ENCODE measurements at regions not wholly inside any gene's neighbourhood (a gene's known extent, or its start where the extent isn't known, plus 50 kb on each side); places are given as distances from the start of the nearest gene placed in this dataset.
"Not testable (repeated sequence)": the region's sequence is repeated elsewhere in the genome, so short reads cannot be mapped to it uniquely, and the experiment has no call there.

- no peak for DNase-seq
These were observed 551.2 kb upstream of the TUSC1 start for GRCh38 chr9:26229324-26230054.

DNA sequence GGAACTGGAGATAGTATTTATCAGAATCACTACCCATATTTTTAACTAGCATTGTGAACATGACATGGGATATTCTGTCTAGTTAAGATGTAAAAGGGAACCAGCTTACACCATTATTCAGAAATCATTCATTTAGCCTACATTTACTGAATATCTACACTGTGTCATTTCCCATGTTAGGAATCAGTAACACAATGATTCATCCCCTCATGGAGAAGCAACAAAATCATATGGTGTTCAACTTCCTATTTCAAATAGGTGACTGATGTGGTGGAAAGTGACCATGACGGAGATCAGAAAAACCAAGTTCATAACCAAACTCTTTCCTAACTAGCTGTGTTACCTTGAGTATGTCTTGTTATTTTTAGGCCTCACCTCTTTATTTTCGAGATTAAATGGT lies 550.0 kb upstream of the TUSC1 start:
- no peak for DNase-seq

DNA sequence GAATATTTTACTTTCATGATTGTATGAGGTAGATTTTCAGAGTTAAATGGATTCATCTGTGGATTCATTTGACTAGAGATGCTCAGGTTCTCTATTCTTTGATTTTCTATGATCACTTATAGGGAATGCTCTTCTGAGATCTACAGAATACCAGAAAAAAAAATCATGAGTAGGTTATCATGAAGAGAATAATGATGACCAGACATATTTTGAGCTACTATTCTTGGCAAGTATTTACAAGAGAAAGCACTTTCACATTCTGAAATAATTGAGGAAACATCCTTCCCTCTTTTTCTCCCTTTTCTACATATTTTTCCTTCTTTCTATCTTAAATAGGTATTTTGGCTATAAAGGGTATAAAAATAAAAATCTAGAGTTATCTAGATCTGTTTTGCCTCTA lies 543.0 kb upstream of the TUSC1 start:
- DNase-seq: no peak

- DNase-seq: no peak
These were observed 542.1 kb upstream of the TUSC1 start for GRCh38 chr9:26220367-26220766.

DNA sequence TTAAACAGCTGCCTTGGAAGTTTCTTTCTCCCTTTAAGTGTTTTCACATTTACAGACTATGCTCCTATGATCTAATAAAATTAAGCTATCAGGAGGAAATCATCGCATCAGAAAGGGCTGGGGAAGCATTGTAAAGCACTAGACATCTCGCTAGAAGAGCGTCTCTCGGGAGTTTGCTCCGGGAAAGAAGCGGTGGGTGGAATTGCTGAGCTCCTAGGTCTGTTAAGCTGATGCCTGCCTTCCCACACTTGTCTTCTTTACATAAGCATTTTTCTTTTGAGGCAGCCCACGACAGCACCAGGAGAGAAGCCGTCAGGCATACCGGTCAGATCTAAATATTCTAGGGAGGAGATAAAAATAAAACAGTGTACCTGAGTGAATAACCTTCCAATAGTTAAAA lies 541.7 kb upstream of the TUSC1 start:
- no peak for DNase-seq

- no peak for DNase-seq
These were observed 538.5 kb upstream of the TUSC1 start for GRCh38 chr9:26216702-26217101.

DNA sequence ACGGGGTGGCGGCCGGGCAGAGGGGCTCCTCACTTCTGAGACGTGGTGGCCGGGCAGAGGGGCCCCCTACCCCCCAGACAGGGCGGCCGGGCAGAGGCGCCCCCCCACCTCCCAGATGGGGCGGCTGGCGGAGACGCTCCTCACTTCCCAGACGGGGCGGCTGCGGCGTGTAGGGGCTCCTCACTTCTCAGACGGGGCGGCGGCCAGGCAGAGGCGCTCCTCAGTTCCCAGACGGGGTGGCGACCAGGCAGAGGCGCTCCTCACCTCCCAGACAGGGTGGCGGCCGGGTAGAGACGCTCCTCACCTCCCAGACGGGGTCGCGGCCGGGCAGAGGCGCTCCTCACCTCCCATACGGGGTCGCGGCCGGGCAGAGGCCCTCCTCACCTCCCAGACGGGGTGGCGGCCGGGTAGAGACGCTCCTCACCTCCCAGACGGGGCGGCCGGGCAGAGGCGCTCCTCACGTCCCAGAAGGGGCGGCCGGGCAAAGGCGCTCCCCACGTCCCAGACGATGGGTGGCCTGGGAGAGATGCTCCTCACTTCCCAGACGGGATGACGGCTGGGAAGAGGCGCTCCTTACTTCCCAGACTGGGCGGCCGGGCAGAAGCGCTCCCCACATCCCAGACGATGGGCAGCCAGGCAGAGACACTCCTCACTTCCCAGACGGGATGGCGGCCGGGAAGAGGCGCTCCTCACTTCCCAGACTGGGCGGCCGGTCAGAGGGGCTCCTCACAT lies 536.6 kb upstream of the TUSC1 start:
- not testable (repeated sequence) for DNase-seq

DNA sequence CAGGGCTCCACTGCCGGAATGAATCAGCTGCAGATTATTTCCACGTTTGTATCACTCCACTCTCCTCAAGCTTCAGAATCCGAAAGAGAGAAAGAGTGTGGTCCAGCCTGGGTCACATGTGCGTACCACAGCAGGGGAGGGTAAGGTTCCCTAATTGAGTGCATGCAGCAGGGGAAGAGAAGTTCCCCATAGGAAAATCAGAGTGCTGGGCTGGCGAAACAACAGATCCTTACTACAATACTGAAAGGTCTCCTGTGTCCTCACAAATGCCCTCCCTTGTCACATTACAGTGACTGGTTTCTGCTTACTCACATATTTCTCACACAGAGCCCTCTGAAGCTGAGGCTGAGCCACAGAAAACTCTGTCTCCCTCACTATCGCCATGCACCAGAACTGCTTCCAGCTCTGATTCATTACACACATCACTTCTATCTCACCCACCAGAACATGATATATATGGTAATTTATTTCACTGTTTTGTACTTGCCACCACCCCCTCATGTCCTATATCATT lies 532.2 kb upstream of the TUSC1 start:
- no peak for DNase-seq

DNA sequence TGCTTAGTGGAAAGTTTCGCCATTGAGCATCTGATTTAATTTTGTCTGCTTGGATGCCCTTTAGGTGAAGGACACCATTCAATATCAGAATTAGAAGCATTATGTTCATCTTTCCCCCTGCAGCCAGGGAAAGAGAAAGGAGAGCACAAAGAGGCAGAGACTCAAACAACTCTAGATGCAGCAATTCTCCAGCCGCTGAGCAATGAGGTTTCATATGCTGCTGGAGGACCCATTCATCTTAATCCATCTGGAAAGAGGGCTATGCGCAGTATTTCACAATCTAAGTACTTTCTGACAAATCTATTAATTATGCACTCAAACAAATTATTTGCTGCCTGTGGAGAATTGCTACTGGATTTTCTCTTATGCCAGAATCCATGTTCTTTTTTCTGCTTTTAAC lies 527.0 kb upstream of the TUSC1 start:
- DNase-seq: no peak

DNA sequence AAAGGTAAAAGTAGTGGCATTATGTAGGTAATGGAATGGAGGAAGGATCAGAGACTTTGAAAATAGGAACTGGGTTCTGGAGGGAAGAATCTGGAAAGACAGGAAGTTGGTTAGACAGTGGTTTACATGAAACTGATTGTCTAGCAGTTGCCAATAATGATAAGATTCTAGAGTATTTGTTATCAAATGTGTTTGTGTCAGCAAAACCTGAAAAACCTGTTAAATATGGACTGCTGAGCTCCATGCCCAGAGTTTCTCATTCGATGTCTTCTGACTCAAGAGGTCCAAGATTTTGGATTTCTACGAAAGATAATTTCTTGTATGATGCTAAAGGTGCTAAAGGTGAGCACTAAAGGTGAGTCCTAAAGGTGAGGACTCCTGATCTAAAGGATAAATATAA lies 515.0 kb upstream of the TUSC1 start:
- DNase-seq: no peak

DNA sequence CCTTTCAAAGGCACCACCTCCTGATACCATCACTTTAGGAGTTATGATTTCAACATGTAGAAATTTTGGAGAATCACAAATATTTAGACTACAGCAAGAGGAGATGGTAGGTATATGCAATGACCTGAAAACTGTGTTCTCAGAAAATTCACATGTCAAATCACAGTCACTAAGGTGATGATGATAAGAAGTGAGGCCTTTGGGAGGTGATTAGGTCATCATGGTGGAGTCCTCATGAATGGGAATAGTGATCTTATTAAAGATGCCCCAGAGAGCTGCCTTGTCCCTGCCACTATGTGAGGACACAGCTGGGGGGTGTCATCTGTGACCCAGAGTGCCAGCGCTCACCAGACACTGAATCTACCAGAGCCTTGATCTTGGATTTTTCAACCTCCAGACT lies 513.5 kb upstream of the TUSC1 start:
- no peak for DNase-seq

GRCh38 chr9:26181836-26182235 lies 503.6 kb upstream of the TUSC1 start:
- no peak for DNase-seq

- DNase-seq: no peak
These were observed 498.4 kb upstream of the TUSC1 start for GRCh38 chr9:26176628-26177027.

DNA sequence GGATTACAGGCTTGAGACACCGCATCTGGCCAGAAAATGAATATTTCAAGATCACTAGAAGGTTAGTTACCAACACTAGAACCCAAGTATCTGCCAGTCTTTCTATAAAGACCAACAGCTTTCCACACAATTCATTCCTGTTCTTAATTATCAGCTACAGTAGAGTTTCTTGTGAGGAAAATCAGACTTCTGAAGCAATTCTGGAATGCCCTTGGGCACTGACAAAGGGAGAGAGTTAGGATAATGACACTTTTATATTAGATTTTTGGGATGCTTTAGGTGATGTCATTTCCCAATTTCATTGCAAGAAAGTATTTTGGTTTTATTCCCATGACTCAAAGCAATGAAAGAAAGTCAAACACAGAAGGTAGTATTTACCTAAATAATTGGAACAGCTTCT lies 497.0 kb upstream of the TUSC1 start:
- no peak for DNase-seq

DNA sequence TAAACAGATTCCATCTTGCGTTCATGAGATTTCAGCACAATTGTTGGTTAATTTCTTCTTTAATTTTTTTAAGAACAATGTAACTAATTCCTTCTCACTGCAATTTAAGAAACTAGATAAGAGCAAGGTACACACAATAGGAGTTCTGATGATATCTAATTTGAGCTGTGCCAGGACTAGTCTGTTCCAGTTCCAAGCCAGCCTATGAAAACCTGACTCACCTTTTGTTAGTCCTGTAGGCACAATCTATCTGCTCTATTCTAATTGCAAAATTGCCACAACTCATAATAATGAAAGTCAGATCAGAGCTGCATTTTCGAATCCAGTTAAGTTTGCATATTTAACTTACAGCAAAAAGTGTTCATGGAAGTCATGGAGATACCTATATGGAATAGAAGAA lies 494.1 kb upstream of the TUSC1 start:
- DNase-seq: no peak

- no peak for DNase-seq
These were observed 493.4 kb upstream of the TUSC1 start for GRCh38 chr9:26171691-26172090.

GRCh38 chr9:26170190-26170589 lies 491.9 kb upstream of the TUSC1 start:
- no peak for DNase-seq

DNA sequence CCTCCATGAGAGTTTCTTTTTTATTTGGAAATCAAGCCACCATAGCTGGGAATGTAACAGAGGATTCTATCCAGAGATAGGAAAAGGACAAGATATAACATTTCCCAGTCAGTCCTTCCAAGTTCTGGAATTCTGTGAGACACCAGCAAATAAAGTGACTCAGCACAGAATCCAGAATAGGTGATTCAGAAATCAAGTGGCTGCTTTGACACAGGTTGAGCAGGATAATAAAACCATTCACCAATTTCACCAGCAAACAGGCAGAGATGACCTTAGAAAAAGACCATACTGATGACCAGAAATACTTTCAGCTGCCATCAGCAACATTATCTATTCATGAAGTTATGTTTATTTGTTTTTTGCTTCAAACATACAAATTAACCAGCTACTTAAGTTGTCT lies 491.5 kb upstream of the TUSC1 start:
- no peak for DNase-seq

DNA sequence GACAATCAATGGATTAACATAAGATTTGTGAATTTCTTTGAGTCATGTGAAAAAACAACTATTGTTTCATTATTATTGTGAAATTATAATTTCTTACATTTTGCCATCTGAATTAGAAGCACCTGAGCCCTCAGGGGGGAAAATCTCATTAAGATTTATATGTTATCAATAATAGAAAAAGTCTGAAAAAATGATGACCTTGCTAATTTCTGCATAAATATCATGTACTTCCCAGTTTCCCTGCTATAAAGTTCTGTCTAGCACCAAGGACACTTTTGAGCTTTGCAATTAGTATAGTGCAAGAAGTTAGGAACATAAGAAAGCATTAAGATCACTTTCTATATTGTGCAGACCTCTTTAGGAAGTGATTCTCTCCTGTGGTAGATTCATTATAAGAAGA lies 488.3 kb upstream of the TUSC1 start:
- no peak for DNase-seq

DNA sequence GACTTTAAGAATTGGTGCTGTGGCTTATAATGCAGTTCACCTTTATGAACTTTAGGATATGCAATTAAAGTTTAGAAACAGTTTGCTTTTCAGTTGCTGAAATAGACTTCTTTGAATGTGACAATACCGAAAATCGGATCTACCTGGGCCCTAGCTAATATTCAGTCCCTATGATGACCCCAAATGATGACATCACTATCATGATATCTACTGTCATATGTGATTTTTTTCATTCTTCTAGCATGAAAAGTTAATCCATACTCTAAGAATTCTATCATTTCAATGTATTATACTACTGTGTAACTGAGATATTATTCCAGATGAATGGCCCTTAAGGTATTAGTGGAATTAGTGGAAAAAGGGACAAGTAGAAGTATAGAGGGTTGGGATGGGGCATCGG lies 487.2 kb upstream of the TUSC1 start:
- DNase-seq: no peak

DNA sequence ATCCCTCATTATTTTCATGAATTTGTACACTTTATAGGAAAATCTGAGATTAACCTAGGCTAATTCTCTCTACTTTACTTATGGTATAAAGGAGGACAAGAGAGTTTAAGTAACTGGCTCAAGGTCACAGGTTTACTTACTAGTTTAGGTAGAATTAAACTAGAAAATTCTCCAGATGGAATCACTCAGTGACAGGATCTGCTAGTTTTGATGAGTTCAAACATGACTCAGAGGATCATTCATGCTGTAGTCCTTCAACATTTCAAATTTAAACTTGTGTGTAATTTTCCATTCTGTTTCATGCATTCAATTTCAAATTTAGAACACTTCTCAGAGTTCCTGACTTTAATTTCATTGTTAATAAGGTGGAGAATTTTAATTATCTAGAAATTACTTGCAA lies 485.7 kb upstream of the TUSC1 start:
- DNase-seq: no peak

GRCh38 chr9:26159575-26160392 lies 481.5 kb upstream of the TUSC1 start:
- DNase-seq: no peak

DNA sequence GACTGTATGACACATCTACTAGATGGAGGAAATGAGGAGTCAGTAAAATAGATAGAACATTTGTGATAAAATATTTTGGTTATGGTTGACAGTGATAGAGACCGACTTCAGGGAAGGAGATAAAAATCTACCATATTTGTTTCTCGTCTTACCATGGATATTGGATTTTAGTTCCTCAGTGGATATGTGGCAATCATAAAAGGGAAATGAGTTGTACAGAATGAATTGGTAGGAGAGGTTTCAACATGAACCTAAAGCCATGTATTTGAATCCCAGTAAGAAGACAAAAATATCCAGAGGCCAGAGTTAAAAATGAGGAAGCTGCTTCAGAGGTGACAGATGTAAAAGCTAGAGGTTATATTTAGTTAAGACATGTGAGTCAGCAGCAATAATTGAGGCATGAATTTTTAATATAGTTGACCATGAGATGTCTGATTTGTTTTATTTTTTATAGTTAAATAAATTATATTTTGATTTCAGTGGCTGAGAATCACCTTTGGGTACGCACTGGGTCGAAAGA lies 480.4 kb upstream of the TUSC1 start:
- DNase-seq: no peak

Data from skin of body (tissue), 1 donor.